Lower leg skin (tissue), 3 donors: ENCODE measurements at regions not wholly inside any gene's neighbourhood (a gene's known extent, or its start where the extent isn't known, plus 50 kb on each side); places are given as distances from the start of the nearest gene placed in this dataset.

Source experiments
- POLR2A ChIP-seq, 2 donors: fragments of 450-650 bp; IDR thresholded peaks; one replicate each; pipeline ENCODE4 v1.6.1; 2016 to 2017; ENCODE audit warnings: antibody characterized with exemption in 2 of 2, mild to moderate bottlenecking in 1 of 2, moderate library complexity in 1 of 2
- TF ChIP-seq, protein P1 (sequence below), 3 donors: fragments of 450-650 bp; IDR thresholded peaks; one replicate each; pipeline ENCODE4 v1.5.1; 2016; ENCODE audit warnings: antibody characterized with exemption in 3 of 3, mild to moderate bottlenecking in 3 of 3, moderate library complexity in 2 of 3

DNA sequence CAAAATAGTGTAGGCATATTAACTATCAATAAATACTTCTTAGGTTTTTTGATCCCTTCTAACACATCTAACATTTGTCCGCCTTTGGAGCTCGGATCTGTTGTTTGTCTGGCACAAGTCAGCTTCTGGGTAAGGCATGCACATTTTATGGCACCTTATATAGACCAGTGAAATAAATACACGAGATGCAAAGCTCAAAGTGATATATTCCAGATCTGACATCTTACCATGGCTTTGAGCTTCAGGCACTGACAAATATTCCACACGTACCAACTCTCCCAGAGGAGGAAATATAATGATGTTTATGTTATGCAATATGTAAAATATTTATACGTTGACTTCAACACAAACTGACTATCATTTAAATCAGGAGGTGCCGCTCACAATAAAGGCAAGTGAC, 430.1 kb upstream of the SMIM21 start:
- no peak for TF ChIP-seq POLR2A (IDR thresholded peaks at IDR 0.05)
- TF ChIP-seq, protein P1, sequence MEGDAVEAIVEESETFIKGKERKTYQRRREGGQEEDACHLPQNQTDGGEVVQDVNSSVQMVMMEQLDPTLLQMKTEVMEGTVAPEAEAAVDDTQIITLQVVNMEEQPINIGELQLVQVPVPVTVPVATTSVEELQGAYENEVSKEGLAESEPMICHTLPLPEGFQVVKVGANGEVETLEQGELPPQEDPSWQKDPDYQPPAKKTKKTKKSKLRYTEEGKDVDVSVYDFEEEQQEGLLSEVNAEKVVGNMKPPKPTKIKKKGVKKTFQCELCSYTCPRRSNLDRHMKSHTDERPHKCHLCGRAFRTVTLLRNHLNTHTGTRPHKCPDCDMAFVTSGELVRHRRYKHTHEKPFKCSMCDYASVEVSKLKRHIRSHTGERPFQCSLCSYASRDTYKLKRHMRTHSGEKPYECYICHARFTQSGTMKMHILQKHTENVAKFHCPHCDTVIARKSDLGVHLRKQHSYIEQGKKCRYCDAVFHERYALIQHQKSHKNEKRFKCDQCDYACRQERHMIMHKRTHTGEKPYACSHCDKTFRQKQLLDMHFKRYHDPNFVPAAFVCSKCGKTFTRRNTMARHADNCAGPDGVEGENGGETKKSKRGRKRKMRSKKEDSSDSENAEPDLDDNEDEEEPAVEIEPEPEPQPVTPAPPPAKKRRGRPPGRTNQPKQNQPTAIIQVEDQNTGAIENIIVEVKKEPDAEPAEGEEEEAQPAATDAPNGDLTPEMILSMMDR (IDR thresholded peaks at IDR 0.05) = no peak
